ENCODE measurements at regions not wholly inside any gene's neighbourhood (a gene's known extent, or its start where the extent isn't known, plus 50 kb on each side); places are given as distances from the start of the nearest gene placed in this dataset.

GRCh38 chrX:69218407-69218997, 53.2 kb upstream of the PJA1 start:
- no peak for DNase-seq
- no peak for ATAC-seq (ENCODE audit: low FRiP score in 2 of 2)
- Histone ChIP-seq H3K27ac (no peak overlapping the region), H3K4me1 (peaks cover 0 to 6% (median 4%) of the 10 kb centered on the region in 4 donors), H3K36me3 (no peaks in the 10 kb centered on the region), H3K9me3 (no peaks in the 10 kb centered on the region), H3K27me3 (peaks cover 0 to 7% (median 0%) of the 10 kb centered on the region in 4 donors), H3K4me3 (no peak overlapping the region)
- TF ChIP-seq EP300 (IDR thresholded peaks at IDR 0.05) (no peak), CTCF (IDR thresholded peaks at IDR 0.05) (no peak), POLR2A (IDR thresholded peaks at IDR 0.05) (no peak), POLR2AphosphoS5 (IDR thresholded peaks at IDR 0.05) (no peak)
- 67 to 93% methylated on average over 1 to 2 of the region's 2 CpGs for WGBS, 2 donors

GRCh38 chrX:69216911-69217310, 51.7 kb upstream of the PJA1 start:
- Histone ChIP-seq H3K9me3 (no peaks in the 10 kb centered on the region), H3K27ac (no peak overlapping the region), H3K4me1 (peaks cover 0 to 4% (median 3%) of the 10 kb centered on the region in 4 donors), H3K4me3 (no peak overlapping the region), H3K27me3 (peaks cover 0 to 6% (median 0%) of the 10 kb centered on the region in 4 donors), H3K36me3 (no peaks in the 10 kb centered on the region)
- DNase-seq: no peak
- WGBS, 2 donors: 59% methylated on average over 5 of the region's 5 CpGs; no CpG with 5 or more reads in 1 of the 2 donors
- TF ChIP-seq POLR2A (IDR thresholded peaks at IDR 0.05) (no peak), CTCF (IDR thresholded peaks at IDR 0.05) (no peak), EP300 (IDR thresholded peaks at IDR 0.05) (no peak), POLR2AphosphoS5 (IDR thresholded peaks at IDR 0.05) (no peak)
- peak in 1 of 2 donors; percentile 54 for ATAC-seq (ENCODE audit: low FRiP score in 2 of 2)

DNA sequence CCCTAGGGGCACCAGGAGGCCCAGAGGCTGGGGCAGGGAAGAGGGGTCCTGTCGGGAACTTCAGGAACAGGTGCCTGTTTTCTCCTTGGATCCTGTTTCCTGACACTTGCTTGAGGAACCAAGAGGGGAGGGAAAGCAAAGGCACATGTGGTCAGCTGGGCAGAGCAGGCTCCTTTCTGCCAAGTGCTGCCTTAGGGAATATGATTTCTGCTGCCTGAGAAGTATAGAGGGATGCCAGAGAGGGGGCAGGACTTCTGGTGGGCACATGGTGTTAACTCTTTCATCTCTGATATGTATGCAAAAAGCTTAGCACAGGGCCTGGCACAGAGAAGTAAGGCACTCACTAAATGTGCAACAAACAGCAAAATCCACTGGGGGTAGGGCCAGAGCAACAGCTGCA, 51.2 kb upstream of the PJA1 start:
- TF ChIP-seq EP300 (IDR thresholded peaks at IDR 0.05) (no peak), POLR2A (IDR thresholded peaks at IDR 0.05) (no peak), POLR2AphosphoS5 (IDR thresholded peaks at IDR 0.05) (no peak), CTCF (IDR thresholded peaks at IDR 0.05) (no peak)
- no peaks in the 10 kb centered on the region for H3K4me1 ChIP-seq
- peaks cover 0 to 1% (median 0%) of the 10 kb centered on the region in 4 donors for H3K27me3 ChIP-seq
- no peak overlapping the region for H3K4me3 ChIP-seq
- no peak overlapping the region for H3K27ac ChIP-seq
- no peaks in the 10 kb centered on the region for H3K9me3 ChIP-seq
- ATAC-seq (ENCODE audit: low FRiP score in 2 of 2): no peak
- 38% methylated on average over 1 of the region's 1 CpG; no CpG with 5 or more reads in 1 of the 2 donors for WGBS, 2 donors
- H3K36me3 ChIP-seq: no peaks in the 10 kb centered on the region
- DNase-seq: no peak

DNA sequence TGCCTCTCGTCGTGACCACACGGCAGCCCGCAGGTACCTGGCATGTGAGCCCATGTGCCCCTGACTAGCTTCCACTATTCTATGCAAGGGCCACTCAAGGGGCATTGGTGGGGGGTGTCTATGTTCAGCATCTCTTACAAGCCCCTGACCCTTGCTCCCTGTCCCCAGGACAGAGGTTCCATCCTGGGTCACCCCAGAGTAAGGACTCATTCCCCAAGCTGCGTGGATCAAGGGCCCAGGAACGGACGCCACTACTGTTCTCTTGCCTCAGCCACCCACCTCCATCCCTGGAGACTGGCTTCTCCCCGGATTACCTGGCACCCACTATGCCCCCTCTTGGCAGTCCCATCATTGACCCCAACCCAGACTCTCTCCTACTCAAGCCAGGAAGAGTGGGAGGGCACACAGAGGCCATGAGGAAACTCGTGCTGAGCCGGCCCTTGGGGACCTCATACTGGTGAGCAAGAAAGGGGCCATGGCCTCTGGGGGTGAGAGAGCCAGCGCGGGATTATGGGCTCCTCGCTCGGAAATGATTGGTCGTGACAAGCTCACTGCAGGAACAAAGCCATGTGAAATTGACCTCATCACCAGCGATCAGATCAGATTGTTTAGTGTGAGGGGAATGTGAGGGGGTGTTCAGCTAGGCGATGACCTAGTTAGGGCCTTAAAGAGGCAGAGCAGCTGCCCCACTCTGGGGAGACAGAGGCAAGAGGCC, 50.1 kb upstream of the PJA1 start:
- H3K4me1 ChIP-seq: no peaks in the 10 kb centered on the region
- ATAC-seq (ENCODE audit: low FRiP score in 2 of 2): no peak
- 69 to 82% methylated on average over 9 to 17 of the region's 17 CpGs for WGBS, 2 donors
- no peaks in the 10 kb centered on the region for H3K36me3 ChIP-seq
- no peak overlapping the region for H3K4me3 ChIP-seq
- no peaks in the 10 kb centered on the region for H3K27me3 ChIP-seq
- no peak overlapping the region for H3K27ac ChIP-seq
- TF ChIP-seq EP300 (IDR thresholded peaks at IDR 0.05) (no peak), CTCF (IDR thresholded peaks at IDR 0.05) (no peak), POLR2AphosphoS5 (IDR thresholded peaks at IDR 0.05) (no peak), POLR2A (IDR thresholded peaks at IDR 0.05) (no peak)
- no peaks in the 10 kb centered on the region for H3K9me3 ChIP-seq
- DNase-seq: no peak

Data from upper lobe of left lung (tissue), 6 donors.